HG02885 (cell line): ENCODE measurements at regions not wholly inside any gene's neighbourhood (a gene's known extent, or its start where the extent isn't known, plus 50 kb on each side); places are given as distances from the start of the nearest gene placed in this dataset.
"Not testable (repeated sequence)": the region's sequence is repeated elsewhere in the genome, so short reads cannot be mapped to it uniquely, and the experiment has no call there.

Experiments used
- ATAC-seq: cut with Tn5 transposase; IDR thresholded peaks from one replicate; pipeline ENCODE4 v1.9.1; 2021; ENCODE audit warnings: mild to moderate bottlenecking; ENCODE audit not compliant: unreplicated experiment, poor library complexity

GRCh38 chr5:75002271-75002670 is 50.1 kb downstream of the GCNT4 start:
- no peak for ATAC-seq

- no peak for ATAC-seq
These were observed 56.4 kb downstream of the GCNT4 start for GRCh38 chr5:74995926-74996325.

GRCh38 chr5:74994826-74995225 is 57.5 kb downstream of the GCNT4 start:
- ATAC-seq = no peak

GRCh38 chr5:74993743-74994142 is 58.6 kb downstream of the GCNT4 start:
- no peak for ATAC-seq

- ATAC-seq = no peak
These were observed 59.6 kb downstream of the GCNT4 start for GRCh38 chr5:74992791-74993190.

GRCh38 chr5:74991522-74991921 is 60.8 kb downstream of the GCNT4 start:
- no peak for ATAC-seq

- no peak for ATAC-seq
These were observed 62.2 kb downstream of the GCNT4 start for GRCh38 chr5:74990194-74990593.

GRCh38 chr5:74988273-74988983 is 63.9 kb downstream of the GCNT4 start:
- ATAC-seq = no peak

GRCh38 chr5:74978345-74978744 is 74.0 kb downstream of the GCNT4 start:
- no peak for ATAC-seq

GRCh38 chr5:74977471-74977870 is 74.9 kb downstream of the GCNT4 start:
- ATAC-seq = no peak

- ATAC-seq = no peak
These were observed 75.7 kb downstream of the GCNT4 start for GRCh38 chr5:74976651-74977050.

GRCh38 chr5:74975582-74975981 is 76.8 kb downstream of the GCNT4 start:
- no peak for ATAC-seq

- no peak for ATAC-seq
These were observed 77.8 kb downstream of the GCNT4 start for GRCh38 chr5:74974451-74975091.

GRCh38 chr5:74973694-74974093 is 78.7 kb downstream of the GCNT4 start:
- no peak for ATAC-seq

- no peak for ATAC-seq
These were observed 80.4 kb downstream of the GCNT4 start for GRCh38 chr5:74971947-74972460.

- ATAC-seq = not testable (repeated sequence)
These were observed 81.5 kb downstream of the GCNT4 start for GRCh38 chr5:74970891-74971290.

- ATAC-seq = no peak
These were observed 82.6 kb downstream of the GCNT4 start for GRCh38 chr5:74969726-74970125.

GRCh38 chr5:74966141-74967026 is 86.0 kb downstream of the GCNT4 start:
- ATAC-seq = no peak

GRCh38 chr5:74963407-74963806 is 89.0 kb downstream of the GCNT4 start:
- no peak for ATAC-seq

- ATAC-seq = no peak
These were observed 91.7 kb upstream of the FAM169A start for GRCh38 chr5:74957906-74958305.
